AG10803 (cell line): ENCODE measurements at regions not wholly inside any gene's neighbourhood (a gene's known extent, or its start where the extent isn't known, plus 50 kb on each side); places are given as distances from the start of the nearest gene placed in this dataset.
A peak's percentile ranks its signal among the peaks of the same experiment; 100 is the strongest.

Source experiments
- DNase-seq: peaks from one replicate; pipeline ENCODE4 v3.0.0; 2010; ENCODE audit warnings: low read depth
- H3K4me3 ChIP-seq: 2 replicates; pipeline ENCODE4 v1.5.1; 2011; ENCODE audit warnings: mild to moderate bottlenecking, low read length, control low read depth
- CTCF ChIP-seq: conservative IDR thresholded peaks from 2 replicates; pipeline ENCODE4 v1.5.1; 2011; ENCODE audit warnings: mild to moderate bottlenecking, low read length, control low read depth, inconsistent platforms

- DNase-seq: no peak
- no peak overlapping the region for H3K4me3 ChIP-seq
- TF ChIP-seq CTCF: no peak
Measured at GRCh38 chr12:22796941-22797630, 172.1 kb downstream of the ETNK1 start.

GRCh38 chr12:22797701-22798100, 172.7 kb downstream of the ETNK1 start:
- no peak for DNase-seq
- no peak for TF ChIP-seq CTCF
- H3K4me3 ChIP-seq: no peak overlapping the region

DNA sequence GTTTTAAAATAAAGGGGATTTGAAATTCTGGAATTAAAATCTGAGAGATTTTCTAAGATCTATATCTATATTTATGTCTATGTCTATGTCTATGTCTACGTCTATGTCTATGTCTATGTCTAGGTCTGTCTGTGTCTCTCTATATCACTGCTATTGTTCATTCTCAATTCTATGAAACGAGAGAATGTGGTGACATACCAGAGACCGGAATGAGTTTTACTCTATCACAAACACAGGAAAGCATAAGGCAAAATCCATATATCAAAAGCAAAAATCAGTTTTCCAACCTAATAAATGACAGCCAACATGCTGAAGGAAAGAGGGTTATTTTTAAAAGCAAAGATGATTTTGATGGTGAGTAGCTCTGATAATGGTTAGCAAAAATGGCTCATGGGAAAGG, 173.1 kb downstream of the ETNK1 start:
- H3K4me3 ChIP-seq: no peak overlapping the region
- TF ChIP-seq CTCF: no peak
- no peak for DNase-seq

- DNase-seq: no peak
- TF ChIP-seq CTCF: no peak
- no peak overlapping the region for H3K4me3 ChIP-seq
Measured at GRCh38 chr12:22799503-22799902, 174.5 kb downstream of the ETNK1 start.

DNA sequence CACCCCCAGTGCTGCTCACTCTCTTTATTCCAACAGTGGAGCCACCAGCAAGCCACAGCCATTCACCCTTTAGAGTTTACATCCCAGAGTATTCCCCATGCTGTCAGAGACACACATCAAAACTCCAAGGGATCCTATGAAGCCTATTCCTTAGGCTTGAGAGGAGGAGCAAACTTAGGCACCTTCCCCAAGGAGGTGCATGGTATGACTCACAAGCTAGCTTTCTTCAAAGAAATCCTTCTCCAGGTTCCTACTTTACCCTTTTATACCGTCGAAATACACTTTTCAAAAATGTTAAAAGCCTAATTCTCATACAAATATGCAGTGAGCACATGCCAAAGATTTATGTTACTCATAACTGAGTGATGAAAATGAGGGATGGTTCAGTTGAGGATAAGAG, 175.4 kb downstream of the ETNK1 start:
- no peak for DNase-seq
- H3K4me3 ChIP-seq: no peak overlapping the region
- no peak for TF ChIP-seq CTCF

DNA sequence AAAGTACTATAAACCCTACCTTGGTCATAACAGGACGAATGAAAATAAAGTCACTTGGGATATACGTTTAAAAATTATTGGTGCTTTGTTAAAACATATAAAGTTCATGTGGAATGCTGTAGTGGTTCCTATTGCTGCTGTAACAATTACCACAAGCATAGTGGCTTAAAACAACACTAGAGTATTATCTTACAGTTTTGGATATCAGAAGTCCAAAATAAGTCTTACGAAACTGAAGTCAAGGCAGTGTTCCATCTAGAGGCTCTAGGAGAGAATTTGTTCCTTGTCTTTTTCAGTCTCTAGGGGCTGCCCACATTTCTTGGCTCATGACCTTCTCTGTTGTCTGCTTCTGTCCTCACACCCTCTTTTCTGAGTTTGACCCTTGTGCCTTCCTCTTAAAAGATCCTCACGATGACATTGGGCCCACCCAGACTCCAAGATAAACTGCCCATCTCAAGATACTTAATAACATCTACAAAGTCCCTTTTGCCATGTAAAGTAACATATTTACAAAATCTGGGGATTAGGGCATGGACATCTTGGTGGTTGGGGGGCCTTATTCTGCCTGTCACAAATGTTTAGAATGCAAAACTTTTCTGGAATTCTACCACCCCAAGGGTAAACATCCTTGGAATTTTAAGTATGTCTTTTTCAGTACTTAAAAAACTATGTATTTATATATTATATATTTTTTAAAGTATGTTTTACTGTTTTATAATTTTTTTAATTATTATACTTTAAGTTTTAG, 178.1 kb downstream of the ETNK1 start:
- DNase-seq: peak; percentile 6
- no peak overlapping the region for H3K4me3 ChIP-seq
- TF ChIP-seq CTCF: no peak

DNA sequence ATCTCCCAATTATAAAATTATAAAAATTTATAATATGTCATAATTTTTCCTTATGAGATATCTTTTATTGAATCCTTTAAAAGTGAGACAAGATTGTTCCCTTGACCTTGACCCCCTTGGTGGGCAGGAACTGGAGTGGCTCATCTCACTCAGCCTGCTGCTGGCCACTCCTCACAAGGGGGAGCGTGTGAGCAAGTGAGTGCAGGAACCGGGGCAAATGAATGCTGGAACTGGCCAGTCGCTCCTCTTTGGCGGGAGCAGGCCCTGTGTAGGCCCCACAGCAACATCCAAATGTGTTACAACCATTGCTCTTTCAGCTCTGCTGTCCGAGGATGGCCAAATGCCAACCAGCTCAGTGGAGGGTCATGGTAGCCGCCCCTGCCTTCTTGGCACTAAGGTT, 178.8 kb downstream of the ETNK1 start:
- H3K4me3 ChIP-seq: no peak overlapping the region
- TF ChIP-seq CTCF: no peak
- DNase-seq: no peak
